ENCODE measurements at regions not wholly inside any gene's neighbourhood (a gene's known extent, or its start where the extent isn't known, plus 50 kb on each side); places are given as distances from the start of the nearest gene placed in this dataset.

GRCh38 chr6:90938122-90938521, 351.2 kb upstream of the MAP3K7 start (continued):
- no peak for TF ChIP-seq CHD7 (IDR thresholded peaks at IDR 0.05; ENCODE audit: insufficient replicate concordance, low read length)
- no peak for TF ChIP-seq TCF12 (IDR thresholded peaks at IDR 0.05; ENCODE audit: low read depth, low read length)
- no peak for TF ChIP-seq SIX5 (IDR thresholded peaks at IDR 0.05; ENCODE audit: low read depth, low read length)
- no peak for TF ChIP-seq CHD1 (IDR thresholded peaks at IDR 0.05; ENCODE audit: low read depth, low read length)
- no peak for TF ChIP-seq NRF1 (IDR thresholded peaks at IDR 0.05; ENCODE audit: low read depth, low read length)

Data from H1 (cell line).